ENCODE measurements at regions not wholly inside any gene's neighbourhood (a gene's known extent, or its start where the extent isn't known, plus 50 kb on each side); places are given as distances from the start of the nearest gene placed in this dataset.

DNA sequence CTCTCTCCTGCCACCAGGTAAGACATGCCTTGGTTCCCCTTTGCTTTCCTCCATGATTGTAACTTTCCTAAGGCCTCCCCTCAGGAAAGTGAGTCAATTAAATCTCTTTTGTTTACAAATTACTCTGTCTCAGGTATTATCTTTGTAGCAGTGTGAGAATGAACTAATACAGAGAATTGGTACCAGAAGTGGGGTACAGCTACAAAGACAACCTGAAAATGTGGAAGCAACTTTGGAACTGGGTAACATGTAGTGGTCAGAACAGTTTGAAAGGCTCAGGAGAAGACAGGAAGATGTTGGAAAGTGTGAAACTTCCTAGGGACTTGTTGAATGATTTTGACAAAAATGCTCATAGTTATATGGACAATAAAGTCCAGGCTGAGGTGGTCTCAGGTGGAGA, 97.2 kb downstream of the FAM170A start:
- Mint-ChIP-seq H3K9me3 (ENCODE audit: unreplicated experiment) (no peaks in the 10 kb centered on the region), H3K4me1 (ENCODE audit: unreplicated experiment) (no peaks in the 10 kb centered on the region), H3K36me3 (ENCODE audit: low read depth, unreplicated experiment) (no peaks in the 10 kb centered on the region), H3K27me3 (ENCODE audit: unreplicated experiment) (peaks cover 1% of the 10 kb centered on the region), H3K4me3 (ENCODE audit: unreplicated experiment) (no peak overlapping the region), H3K27ac (ENCODE audit: unreplicated experiment) (no peak overlapping the region)
- TF ChIP-seq, protein P1, sequence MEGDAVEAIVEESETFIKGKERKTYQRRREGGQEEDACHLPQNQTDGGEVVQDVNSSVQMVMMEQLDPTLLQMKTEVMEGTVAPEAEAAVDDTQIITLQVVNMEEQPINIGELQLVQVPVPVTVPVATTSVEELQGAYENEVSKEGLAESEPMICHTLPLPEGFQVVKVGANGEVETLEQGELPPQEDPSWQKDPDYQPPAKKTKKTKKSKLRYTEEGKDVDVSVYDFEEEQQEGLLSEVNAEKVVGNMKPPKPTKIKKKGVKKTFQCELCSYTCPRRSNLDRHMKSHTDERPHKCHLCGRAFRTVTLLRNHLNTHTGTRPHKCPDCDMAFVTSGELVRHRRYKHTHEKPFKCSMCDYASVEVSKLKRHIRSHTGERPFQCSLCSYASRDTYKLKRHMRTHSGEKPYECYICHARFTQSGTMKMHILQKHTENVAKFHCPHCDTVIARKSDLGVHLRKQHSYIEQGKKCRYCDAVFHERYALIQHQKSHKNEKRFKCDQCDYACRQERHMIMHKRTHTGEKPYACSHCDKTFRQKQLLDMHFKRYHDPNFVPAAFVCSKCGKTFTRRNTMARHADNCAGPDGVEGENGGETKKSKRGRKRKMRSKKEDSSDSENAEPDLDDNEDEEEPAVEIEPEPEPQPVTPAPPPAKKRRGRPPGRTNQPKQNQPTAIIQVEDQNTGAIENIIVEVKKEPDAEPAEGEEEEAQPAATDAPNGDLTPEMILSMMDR (IDR thresholded peaks at IDR 0.05; ENCODE audit: unreplicated experiment): no peak
- no peak for DNase-seq (ENCODE audit: low spot score)

DNA sequence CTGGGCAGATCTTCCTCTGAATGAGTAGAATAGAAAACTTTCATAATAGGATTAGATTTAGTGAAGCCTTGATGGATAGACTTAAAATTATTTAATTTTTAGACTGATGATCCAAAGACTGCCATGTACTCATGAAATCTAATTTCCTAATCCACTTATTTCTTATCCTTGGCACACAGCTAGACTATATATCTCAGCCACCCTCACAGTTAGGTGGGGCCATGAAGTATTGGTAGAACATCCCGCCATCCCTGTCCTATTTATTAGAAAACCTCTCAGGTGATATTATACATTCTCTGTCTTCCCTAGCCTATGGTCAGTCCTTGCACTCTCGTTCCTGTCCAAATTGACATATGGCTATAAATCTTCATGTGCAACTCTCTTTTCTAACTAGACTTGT, 110.9 kb downstream of the FAM170A start:
- H3K27ac Mint-ChIP-seq (ENCODE audit: unreplicated experiment): no peak overlapping the region
- H3K4me1 Mint-ChIP-seq (ENCODE audit: unreplicated experiment): peaks cover 2% of the 10 kb centered on the region
- TF ChIP-seq, protein P1 (IDR thresholded peaks at IDR 0.05; ENCODE audit: unreplicated experiment): no peak
- no peaks in the 10 kb centered on the region for H3K27me3 Mint-ChIP-seq (ENCODE audit: unreplicated experiment)
- no peaks in the 10 kb centered on the region for H3K36me3 Mint-ChIP-seq (ENCODE audit: low read depth, unreplicated experiment)
- H3K4me3 Mint-ChIP-seq (ENCODE audit: unreplicated experiment): no peak overlapping the region
- H3K9me3 Mint-ChIP-seq (ENCODE audit: unreplicated experiment): no peaks in the 10 kb centered on the region
- no peak for DNase-seq (ENCODE audit: low spot score)

DNA sequence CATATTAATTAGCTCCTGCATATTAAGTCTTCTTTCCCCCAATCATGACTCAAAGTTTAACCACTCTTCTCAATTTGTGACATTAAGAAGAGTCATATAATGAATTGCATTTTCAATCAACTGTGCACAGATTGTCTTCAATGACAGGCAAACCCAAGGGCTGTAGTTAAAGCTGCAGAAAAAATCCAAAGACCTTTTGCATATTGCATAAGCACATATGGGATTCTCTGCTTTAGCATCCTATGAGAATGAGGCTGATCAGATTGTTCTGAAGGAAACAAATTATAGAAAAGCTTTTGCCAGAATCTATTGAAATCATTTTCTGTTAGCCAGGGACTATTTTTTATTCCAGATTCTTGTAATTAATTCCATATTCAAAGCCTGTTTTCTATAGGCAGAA, 112.3 kb downstream of the FAM170A start:
- TF ChIP-seq, protein P1 (IDR thresholded peaks at IDR 0.05; ENCODE audit: unreplicated experiment): no peak
- H3K4me3 Mint-ChIP-seq (ENCODE audit: unreplicated experiment): no peak overlapping the region
- no peak for DNase-seq (ENCODE audit: low spot score)
- no peaks in the 10 kb centered on the region for H3K27me3 Mint-ChIP-seq (ENCODE audit: unreplicated experiment)
- no peak overlapping the region for H3K27ac Mint-ChIP-seq (ENCODE audit: unreplicated experiment)
- peaks cover 5% of the 10 kb centered on the region for H3K4me1 Mint-ChIP-seq (ENCODE audit: unreplicated experiment)
- H3K36me3 Mint-ChIP-seq (ENCODE audit: low read depth, unreplicated experiment): no peaks in the 10 kb centered on the region
- no peaks in the 10 kb centered on the region for H3K9me3 Mint-ChIP-seq (ENCODE audit: unreplicated experiment)

DNA sequence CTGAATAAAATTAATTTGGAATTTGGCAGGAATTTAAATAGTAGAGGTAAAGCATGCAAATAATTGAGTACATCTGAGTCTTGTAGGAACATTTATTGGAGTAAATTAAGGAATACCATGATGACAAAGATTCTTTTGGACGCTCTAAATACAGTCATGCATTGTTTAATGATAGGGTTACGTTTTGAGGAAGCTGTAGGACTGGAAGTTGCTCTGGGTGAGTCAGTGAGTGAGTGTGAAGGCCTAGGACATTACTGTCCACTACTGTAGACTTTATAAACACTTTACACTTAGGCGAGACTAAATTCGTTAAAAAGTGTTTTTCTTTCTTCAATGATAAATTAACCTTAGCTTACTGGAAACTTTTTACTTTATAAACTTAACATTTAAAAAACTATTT, 113.0 kb downstream of the FAM170A start:
- TF ChIP-seq, protein P1 (IDR thresholded peaks at IDR 0.05; ENCODE audit: unreplicated experiment): no peak
- no peaks in the 10 kb centered on the region for H3K9me3 Mint-ChIP-seq (ENCODE audit: unreplicated experiment)
- H3K4me1 Mint-ChIP-seq (ENCODE audit: unreplicated experiment): peaks cover 5% of the 10 kb centered on the region
- H3K27me3 Mint-ChIP-seq (ENCODE audit: unreplicated experiment): no peaks in the 10 kb centered on the region
- H3K36me3 Mint-ChIP-seq (ENCODE audit: low read depth, unreplicated experiment): no peaks in the 10 kb centered on the region
- no peak overlapping the region for H3K27ac Mint-ChIP-seq (ENCODE audit: unreplicated experiment)
- no peak overlapping the region for H3K4me3 Mint-ChIP-seq (ENCODE audit: unreplicated experiment)
- DNase-seq (ENCODE audit: low spot score): no peak

DNA sequence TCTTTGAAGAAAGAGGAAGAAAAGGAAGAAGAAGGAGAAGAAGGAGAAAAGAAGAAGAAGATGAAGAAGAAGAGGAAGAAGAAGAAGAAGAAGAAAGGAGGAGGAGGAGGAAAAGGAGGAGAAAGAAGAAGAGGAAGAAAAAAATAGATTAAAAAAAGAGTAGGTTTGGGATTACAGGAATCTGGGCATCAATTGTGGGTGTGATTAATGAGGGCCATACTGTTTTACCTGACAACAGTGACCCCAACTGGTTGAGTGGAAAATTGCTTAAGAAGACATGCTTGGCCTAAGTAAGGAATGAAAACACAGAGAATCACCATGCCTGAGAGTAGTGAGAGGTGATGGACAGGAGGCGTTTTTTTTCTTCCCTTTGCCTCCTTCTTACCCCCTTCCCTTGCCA, 114.6 kb downstream of the FAM170A start:
- Mint-ChIP-seq H3K36me3 (ENCODE audit: low read depth, unreplicated experiment) (no peaks in the 10 kb centered on the region), H3K4me1 (ENCODE audit: unreplicated experiment) (peaks cover 5% of the 10 kb centered on the region), H3K9me3 (ENCODE audit: unreplicated experiment) (no peaks in the 10 kb centered on the region), H3K4me3 (ENCODE audit: unreplicated experiment) (no peak overlapping the region), H3K27ac (ENCODE audit: unreplicated experiment) (no peak overlapping the region), H3K27me3 (ENCODE audit: unreplicated experiment) (no peaks in the 10 kb centered on the region)
- TF ChIP-seq, protein P1 (IDR thresholded peaks at IDR 0.05; ENCODE audit: unreplicated experiment): peak; percentile 60
- DNase-seq (ENCODE audit: low spot score): peak; percentile 54
